ENCODE measurements at regions not wholly inside any gene's neighbourhood (a gene's known extent, or its start where the extent isn't known, plus 50 kb on each side); places are given as distances from the start of the nearest gene placed in this dataset.

DNA sequence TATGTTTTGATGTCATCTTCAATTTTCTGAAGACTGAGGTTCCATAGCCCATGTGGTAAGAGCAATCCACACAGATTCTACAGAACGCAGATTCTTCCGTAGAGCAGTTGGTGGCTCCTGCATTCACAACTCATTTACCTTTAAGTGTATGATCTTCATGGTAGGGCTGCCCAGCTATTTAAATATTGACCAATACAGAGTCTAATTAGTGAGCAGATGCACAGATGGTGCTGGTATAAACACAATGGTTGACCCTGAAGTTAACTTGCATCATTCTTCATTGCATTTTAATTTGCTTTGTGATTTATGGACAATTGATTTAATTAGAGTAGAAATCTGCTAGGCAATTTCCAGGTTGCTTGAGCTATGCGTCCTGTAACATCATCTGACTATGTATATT lies 269.2 kb downstream of the SQOR start:
- no TSS peak for BruUV-seq (replicated peaks)
- ATAC-seq (no peak), DNase-seq (ENCODE audit: low read depth, low spot score) (no peak)
- ChIA-PET CTCF (no interaction called here), POLR2A (no interaction called here)
- Histone ChIP-seq H3K9me3 (ENCODE audit: control insufficient read depth, insufficient read depth, low read depth, low read length) (peaks cover 10% of the 10 kb centered on the region; the same call in 1 of the 2 replicates), H3K36me3 (ENCODE audit: control insufficient read depth, insufficient read depth, low read length) (no peaks in the 10 kb centered on the region), H3K4me3 (ENCODE audit: low read depth in 2 of 2, low read length in 2 of 2) (no peak overlapping the region), H3K27ac (ENCODE audit: low read length) (no peak overlapping the region), H3K27me3 (ENCODE audit: control insufficient read depth, insufficient read depth, low read length) (no peaks in the 10 kb centered on the region), H3K4me1 (ENCODE audit: control insufficient read depth, insufficient read depth, low read length) (no peaks in the 10 kb centered on the region)
- in situ Hi-C loops (cut with HindIII; ENCODE audit: low pct_unique_long_range_greater_than_20kb, low sequenced_read_pairs) (no loop called here), intact Hi-C loops (cut with micrococcal nuclease; ENCODE audit: unreplicated experiment) (no loop called here)
- TF ChIP-seq, protein P1, sequence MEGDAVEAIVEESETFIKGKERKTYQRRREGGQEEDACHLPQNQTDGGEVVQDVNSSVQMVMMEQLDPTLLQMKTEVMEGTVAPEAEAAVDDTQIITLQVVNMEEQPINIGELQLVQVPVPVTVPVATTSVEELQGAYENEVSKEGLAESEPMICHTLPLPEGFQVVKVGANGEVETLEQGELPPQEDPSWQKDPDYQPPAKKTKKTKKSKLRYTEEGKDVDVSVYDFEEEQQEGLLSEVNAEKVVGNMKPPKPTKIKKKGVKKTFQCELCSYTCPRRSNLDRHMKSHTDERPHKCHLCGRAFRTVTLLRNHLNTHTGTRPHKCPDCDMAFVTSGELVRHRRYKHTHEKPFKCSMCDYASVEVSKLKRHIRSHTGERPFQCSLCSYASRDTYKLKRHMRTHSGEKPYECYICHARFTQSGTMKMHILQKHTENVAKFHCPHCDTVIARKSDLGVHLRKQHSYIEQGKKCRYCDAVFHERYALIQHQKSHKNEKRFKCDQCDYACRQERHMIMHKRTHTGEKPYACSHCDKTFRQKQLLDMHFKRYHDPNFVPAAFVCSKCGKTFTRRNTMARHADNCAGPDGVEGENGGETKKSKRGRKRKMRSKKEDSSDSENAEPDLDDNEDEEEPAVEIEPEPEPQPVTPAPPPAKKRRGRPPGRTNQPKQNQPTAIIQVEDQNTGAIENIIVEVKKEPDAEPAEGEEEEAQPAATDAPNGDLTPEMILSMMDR (IDR thresholded peaks at IDR 0.05) = no peak
- no peak for TF ChIP-seq POLR2AphosphoS5 (IDR thresholded peaks at IDR 0.05; ENCODE audit: low read depth, low read length)
- no peak for TF ChIP-seq TCF7L2 (IDR thresholded peaks at IDR 0.05; ENCODE audit: low read depth, low read length)
- TF ChIP-seq SIN3A (IDR thresholded peaks at IDR 0.05; ENCODE audit: borderline replicate concordance, insufficient read depth, low read depth, low read length) = no peak
- TF ChIP-seq, protein P2, sequence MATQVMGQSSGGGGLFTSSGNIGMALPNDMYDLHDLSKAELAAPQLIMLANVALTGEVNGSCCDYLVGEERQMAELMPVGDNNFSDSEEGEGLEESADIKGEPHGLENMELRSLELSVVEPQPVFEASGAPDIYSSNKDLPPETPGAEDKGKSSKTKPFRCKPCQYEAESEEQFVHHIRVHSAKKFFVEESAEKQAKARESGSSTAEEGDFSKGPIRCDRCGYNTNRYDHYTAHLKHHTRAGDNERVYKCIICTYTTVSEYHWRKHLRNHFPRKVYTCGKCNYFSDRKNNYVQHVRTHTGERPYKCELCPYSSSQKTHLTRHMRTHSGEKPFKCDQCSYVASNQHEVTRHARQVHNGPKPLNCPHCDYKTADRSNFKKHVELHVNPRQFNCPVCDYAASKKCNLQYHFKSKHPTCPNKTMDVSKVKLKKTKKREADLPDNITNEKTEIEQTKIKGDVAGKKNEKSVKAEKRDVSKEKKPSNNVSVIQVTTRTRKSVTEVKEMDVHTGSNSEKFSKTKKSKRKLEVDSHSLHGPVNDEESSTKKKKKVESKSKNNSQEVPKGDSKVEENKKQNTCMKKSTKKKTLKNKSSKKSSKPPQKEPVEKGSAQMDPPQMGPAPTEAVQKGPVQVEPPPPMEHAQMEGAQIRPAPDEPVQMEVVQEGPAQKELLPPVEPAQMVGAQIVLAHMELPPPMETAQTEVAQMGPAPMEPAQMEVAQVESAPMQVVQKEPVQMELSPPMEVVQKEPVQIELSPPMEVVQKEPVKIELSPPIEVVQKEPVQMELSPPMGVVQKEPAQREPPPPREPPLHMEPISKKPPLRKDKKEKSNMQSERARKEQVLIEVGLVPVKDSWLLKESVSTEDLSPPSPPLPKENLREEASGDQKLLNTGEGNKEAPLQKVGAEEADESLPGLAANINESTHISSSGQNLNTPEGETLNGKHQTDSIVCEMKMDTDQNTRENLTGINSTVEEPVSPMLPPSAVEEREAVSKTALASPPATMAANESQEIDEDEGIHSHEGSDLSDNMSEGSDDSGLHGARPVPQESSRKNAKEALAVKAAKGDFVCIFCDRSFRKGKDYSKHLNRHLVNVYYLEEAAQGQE (IDR thresholded peaks at IDR 0.05; ENCODE audit: insufficient read depth in 1 of 2, low read depth in 2 of 2, low read length in 1 of 2) = no peak

DNA sequence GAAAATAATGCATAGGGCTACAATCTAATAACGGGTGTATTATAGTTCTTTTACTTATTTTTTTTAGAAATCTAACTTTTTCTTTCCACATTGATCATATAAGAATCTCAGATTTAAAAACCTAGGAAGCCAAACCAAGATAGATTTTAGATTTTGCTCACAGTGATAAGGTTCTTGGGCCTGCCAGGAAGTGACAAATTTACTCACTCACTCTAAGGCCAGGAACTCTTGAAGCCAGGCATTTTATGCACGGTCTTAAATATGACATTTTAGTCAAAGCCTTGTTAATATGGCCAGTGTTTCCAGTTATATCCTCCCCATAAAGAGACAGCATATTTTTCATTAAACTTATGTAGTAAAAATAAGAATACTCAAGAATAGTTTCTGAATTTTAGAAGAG lies 271.4 kb downstream of the SQOR start:
- Histone ChIP-seq H3K27me3 (ENCODE audit: control insufficient read depth, insufficient read depth, low read length) (no peaks in the 10 kb centered on the region), H3K4me1 (ENCODE audit: control insufficient read depth, insufficient read depth, low read length) (no peaks in the 10 kb centered on the region), H3K9me3 (ENCODE audit: control insufficient read depth, insufficient read depth, low read depth, low read length) (peaks cover 15% of the 10 kb centered on the region; the same call in 1 of the 2 replicates), H3K4me3 (ENCODE audit: low read depth in 2 of 2, low read length in 2 of 2) (no peak overlapping the region), H3K36me3 (ENCODE audit: control insufficient read depth, insufficient read depth, low read length) (no peaks in the 10 kb centered on the region), H3K27ac (ENCODE audit: low read length) (no peak overlapping the region)
- no TSS peak for BruUV-seq (replicated peaks)
- ChIA-PET CTCF (no interaction called here), POLR2A (no interaction called here)
- intact Hi-C loops (cut with micrococcal nuclease; ENCODE audit: unreplicated experiment) (no loop called here), in situ Hi-C loops (cut with HindIII; ENCODE audit: low pct_unique_long_range_greater_than_20kb, low sequenced_read_pairs) (no loop called here)
- ATAC-seq = no peak
- TF ChIP-seq, protein P2 (IDR thresholded peaks at IDR 0.05; ENCODE audit: insufficient read depth in 1 of 2, low read depth in 2 of 2, low read length in 1 of 2) = no peak
- TF ChIP-seq, protein P1 (IDR thresholded peaks at IDR 0.05) = no peak
- TF ChIP-seq TCF7L2 (IDR thresholded peaks at IDR 0.05; ENCODE audit: low read depth, low read length) = no peak
- DNase-seq (ENCODE audit: low read depth, low spot score) = no peak
